Stimulated activated memory B cell treated with anti-CD40 and anti-IgM and Interleukin-4, amounts not matched to agents 10 μg/mL and 1 μg/mL and 100 μg/mL, for 72 hours (primary cell): ENCODE measurements at regions not wholly inside any gene's neighbourhood (a gene's known extent, or its start where the extent isn't known, plus 50 kb on each side); places are given as distances from the start of the nearest gene placed in this dataset.

Experiments
- ATAC-seq: fragments of 150-1000 bp; cut with Tn5 transposase; 2 replicates; pipeline ENCODE4 v1.10.0; 2021
- H3K27ac Mint-ChIP-seq: one replicate; pipeline ENCODE4 v1.8.0; 2022; ENCODE audit warnings: mild to moderate bottlenecking, mixed read lengths
- H3K27me3 Mint-ChIP-seq: one replicate; pipeline ENCODE4 v1.8.0; 2022; ENCODE audit warnings: mixed read lengths
- H3K36me3 Mint-ChIP-seq: one replicate; pipeline ENCODE4 v1.8.0; 2022; ENCODE audit warnings: mixed read lengths
- H3K4me1 Mint-ChIP-seq: one replicate; pipeline ENCODE4 v1.8.0; 2022; ENCODE audit warnings: mixed read lengths
- H3K4me3 Mint-ChIP-seq: one replicate; pipeline ENCODE4 v1.8.0; 2022; ENCODE audit warnings: mild to moderate bottlenecking, moderate library complexity, mixed read lengths
- H3K9me3 Mint-ChIP-seq: one replicate; pipeline ENCODE4 v1.8.0; 2022; ENCODE audit warnings: mixed read lengths

DNA sequence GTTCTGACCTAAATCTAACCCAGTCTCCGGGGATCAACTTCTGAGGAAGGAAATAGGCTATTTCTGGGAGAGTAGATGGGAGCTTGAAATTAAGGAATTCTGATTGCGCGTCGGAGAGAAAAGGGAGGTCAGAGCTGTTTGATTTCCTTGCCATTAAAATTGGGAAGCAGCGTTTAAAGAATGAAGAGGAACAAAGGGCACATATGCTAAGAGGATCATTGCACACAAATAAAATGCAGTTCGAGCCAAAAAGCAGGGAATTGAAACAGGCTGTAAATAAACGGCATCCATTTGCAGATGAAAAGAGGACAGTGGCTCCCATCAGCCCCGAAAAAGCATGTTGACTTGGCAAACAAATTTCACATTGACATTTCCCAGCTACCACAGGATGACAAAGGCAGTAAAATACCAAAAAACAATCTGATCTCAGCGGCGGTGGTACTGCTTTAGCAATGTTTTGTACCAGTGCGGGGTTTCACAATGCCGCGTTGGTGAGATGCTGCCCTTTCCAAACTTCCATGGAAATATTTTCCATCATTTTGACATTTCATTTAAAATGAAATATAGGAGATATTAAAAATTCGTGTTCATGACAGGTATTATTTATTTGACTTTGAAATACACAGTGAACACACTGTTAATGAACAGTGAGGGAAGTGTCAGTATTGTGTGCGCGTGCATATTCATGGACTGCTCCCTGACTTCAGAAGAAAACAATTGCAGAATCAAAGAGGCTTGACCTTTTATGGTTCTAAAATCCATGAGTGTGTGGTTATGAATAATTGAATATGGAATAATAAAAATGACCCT is 108.8 kb downstream of the SQOR start:
- Mint-ChIP-seq H3K36me3 (no peaks in the 10 kb centered on the region), H3K27ac (no peak overlapping the region), H3K4me3 (no peak overlapping the region), H3K4me1 (no peaks in the 10 kb centered on the region), H3K9me3 (peaks cover 4% of the 10 kb centered on the region), H3K27me3 (peaks cover 28% of the 10 kb centered on the region)
- ATAC-seq, result no peak

DNA sequence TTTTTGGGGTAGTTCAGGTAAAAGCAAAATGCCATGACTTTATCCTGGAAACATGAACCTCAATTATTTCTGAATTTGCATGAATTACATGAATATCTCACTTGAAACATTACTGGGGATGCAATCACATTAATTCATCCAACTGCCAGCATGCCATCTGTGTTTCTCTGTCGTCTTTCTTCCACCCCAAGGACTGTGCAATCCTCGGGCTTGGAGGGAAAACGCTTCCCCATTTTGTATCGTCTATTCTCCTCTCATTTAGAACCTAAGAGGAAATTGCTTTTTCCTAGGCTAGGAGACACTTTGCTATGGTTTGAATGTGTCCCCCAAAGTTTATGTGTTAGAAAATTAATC is 109.4 kb downstream of the SQOR start:
- Mint-ChIP-seq H3K27me3 (peaks cover 34% of the 10 kb centered on the region), H3K4me1 (no peaks in the 10 kb centered on the region), H3K4me3 (no peak overlapping the region), H3K27ac (no peak overlapping the region), H3K36me3 (no peaks in the 10 kb centered on the region), H3K9me3 (peaks cover 4% of the 10 kb centered on the region)
- no peak for ATAC-seq

DNA sequence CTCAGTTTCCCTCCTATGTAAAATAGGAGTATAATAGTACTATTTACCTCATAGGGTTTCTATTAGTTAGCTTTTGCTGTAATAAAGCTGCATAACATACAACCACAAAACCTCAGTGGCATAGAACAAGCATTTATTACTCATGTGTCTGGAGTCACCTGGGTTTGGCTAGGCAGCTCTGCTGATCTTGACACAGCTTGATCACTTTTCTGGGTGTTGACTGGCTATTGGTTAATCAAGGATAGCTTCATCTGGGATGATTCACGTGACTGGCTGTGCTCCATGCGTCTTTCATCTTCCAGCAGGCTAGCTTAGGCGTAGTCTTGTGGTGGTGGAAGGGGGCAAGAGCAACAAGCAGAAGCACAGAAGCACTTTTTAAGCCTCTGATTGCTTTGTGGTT is 112.6 kb downstream of the SQOR start:
- Mint-ChIP-seq H3K27ac (no peak overlapping the region), H3K9me3 (no peaks in the 10 kb centered on the region), H3K4me1 (no peaks in the 10 kb centered on the region), H3K36me3 (no peaks in the 10 kb centered on the region), H3K27me3 (peaks cover 29% of the 10 kb centered on the region), H3K4me3 (no peak overlapping the region)
- ATAC-seq, result no peak

DNA sequence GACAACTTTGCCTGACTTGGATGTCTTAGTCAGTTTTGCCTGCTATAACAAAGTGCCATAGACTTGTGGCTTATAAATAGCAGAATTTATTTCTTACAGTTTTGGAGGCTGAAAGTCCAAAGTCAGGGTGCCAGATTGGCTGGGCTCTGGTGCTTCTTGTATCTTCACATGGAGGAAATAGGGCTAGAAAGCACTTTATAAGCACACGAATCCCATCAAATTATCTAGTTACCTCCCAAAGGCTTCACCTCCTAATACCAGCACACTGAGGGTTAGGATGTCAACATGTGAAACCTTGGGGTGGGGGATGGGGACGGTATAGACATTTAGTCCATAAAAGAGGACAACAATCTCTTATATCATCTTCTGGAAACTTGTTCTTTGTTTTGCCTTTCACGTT is 116.8 kb downstream of the SQOR start:
- no peaks in the 10 kb centered on the region for H3K4me1 Mint-ChIP-seq
- no peak for ATAC-seq
- H3K4me3 Mint-ChIP-seq, result no peak overlapping the region
- H3K9me3 Mint-ChIP-seq, result no peaks in the 10 kb centered on the region
- peaks cover 22% of the 10 kb centered on the region for H3K27me3 Mint-ChIP-seq
- H3K27ac Mint-ChIP-seq, result no peak overlapping the region
- H3K36me3 Mint-ChIP-seq, result no peaks in the 10 kb centered on the region

DNA sequence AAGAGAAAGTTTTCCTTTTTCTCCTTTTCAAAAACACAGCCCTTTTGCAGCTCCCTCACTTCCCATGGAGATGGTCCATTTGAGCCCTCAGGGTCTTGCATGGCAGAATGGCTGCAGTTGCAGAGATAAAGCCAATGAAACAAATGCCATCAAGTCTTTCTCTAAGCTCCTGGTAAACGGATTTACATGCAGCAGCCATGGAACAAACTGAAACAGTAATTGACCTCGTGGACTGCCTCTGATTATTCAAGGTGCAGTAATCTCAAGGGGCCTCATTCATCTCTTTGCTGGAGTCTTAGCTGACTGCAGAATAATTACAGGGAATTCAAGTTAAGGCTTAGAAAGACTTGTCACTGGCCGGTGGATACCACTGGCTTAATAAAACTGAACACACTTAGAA is 125.1 kb downstream of the SQOR start:
- ATAC-seq, result no peak
- Mint-ChIP-seq H3K27ac (no peak overlapping the region), H3K27me3 (peaks cover 56% of the 10 kb centered on the region), H3K36me3 (no peaks in the 10 kb centered on the region), H3K4me1 (no peaks in the 10 kb centered on the region), H3K9me3 (no peaks in the 10 kb centered on the region), H3K4me3 (no peak overlapping the region)

DNA sequence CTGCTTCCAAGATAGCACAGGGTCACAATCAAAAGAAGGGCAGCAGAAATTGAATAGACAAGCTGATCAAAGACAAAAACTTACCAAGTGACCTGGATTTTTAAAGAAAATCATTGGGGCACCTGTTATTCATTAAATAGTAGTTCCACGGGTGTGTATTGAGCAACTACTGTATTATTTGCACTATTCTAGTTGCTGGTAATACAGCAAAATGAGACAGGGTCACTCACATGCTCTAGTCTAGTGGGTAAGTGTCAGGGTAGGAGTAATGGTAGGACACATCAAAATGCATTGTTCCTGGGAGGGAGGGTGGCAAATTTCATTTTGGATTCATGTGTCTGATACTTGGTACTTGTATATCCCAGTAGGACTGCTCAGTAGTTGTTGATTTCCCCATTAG is 127.9 kb downstream of the SQOR start:
- ATAC-seq, result no peak
- Mint-ChIP-seq H3K27ac (no peak overlapping the region), H3K27me3 (peaks cover 33% of the 10 kb centered on the region), H3K4me3 (no peak overlapping the region), H3K4me1 (no peaks in the 10 kb centered on the region), H3K9me3 (no peaks in the 10 kb centered on the region), H3K36me3 (no peaks in the 10 kb centered on the region)

DNA sequence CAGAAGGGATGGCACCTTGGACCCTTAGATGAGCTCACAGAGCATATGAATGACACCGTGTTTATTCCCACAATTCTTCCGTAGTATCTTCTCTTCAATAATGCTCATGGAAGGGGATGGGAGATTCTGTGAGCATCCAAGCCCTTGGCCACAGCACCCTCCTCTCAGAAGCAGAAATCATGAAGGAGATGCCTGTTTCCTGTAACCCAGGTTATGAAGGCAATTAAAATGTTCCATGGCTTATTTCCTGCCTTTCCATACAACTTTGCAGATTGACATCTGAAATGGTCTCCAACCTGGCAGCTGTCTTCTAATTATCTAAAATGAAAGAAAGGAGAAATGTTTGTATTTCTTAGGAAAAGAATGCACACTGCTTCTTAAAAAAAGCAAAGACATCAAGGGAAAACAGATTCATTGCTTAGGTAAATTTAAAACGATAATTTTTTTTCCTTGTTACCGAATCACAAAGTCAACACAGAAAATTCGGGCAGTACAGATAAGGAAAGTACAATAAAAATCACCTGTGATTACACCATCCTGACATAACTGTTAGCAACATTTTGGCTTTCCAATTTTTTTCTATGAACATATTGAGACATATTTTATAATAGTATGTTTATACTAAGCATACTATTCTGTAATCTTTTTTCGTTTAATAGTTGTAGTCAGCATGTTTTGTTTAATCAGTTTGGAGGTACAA is 128.5 kb downstream of the SQOR start:
- Mint-ChIP-seq H3K36me3 (no peaks in the 10 kb centered on the region), H3K4me1 (no peaks in the 10 kb centered on the region), H3K9me3 (no peaks in the 10 kb centered on the region), H3K27me3 (peaks cover 31% of the 10 kb centered on the region), H3K27ac (no peak overlapping the region), H3K4me3 (no peak overlapping the region)
- ATAC-seq, result no peak

DNA sequence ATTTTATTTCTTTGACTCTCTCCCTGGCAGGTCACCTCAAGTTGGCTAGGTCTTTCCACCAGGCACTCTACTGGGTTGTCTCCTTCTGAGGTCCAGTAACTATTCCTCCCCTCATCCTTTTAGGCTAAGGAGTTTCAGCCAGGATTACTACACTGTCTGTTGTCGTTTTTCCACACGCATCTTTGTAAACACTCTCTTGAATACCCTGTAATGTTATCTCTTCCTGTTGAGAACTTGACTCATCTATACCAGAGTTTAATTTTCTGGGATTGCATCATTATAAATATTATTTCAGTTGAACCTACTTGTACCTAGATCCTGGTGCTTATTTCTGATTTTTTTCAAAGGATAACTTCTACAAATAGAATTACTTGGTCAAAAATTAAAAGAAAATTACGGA is 138.3 kb downstream of the SQOR start:
- Mint-ChIP-seq H3K36me3 (no peaks in the 10 kb centered on the region), H3K4me3 (no peak overlapping the region), H3K4me1 (no peaks in the 10 kb centered on the region), H3K9me3 (peaks cover 5% of the 10 kb centered on the region), H3K27ac (no peak overlapping the region), H3K27me3 (peaks cover 18% of the 10 kb centered on the region)
- no peak for ATAC-seq

DNA sequence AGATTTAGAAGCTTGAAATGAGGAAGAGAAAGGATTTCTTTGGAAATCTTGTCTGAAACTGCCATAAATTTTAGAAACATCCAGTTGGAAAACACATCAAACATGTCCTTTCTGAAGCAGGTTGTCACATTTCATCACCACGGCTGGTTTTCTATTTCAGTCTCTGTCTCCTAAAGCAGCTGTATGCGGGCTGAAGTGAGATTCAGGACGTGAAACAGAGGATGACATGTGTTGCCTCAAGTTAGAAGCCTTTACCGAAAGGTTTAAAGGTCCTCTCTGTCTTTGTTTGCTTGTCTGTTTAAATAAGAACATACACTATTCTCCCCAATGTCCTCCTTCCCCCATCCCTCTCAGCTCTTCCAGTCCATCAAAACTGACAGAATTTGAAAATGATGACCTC is 141.9 kb downstream of the SQOR start:
- no peak overlapping the region for H3K4me3 Mint-ChIP-seq
- ATAC-seq, result no peak
- peaks cover 29% of the 10 kb centered on the region for H3K27me3 Mint-ChIP-seq
- no peaks in the 10 kb centered on the region for H3K36me3 Mint-ChIP-seq
- peaks cover 5% of the 10 kb centered on the region for H3K9me3 Mint-ChIP-seq
- H3K27ac Mint-ChIP-seq, result no peak overlapping the region
- H3K4me1 Mint-ChIP-seq, result no peaks in the 10 kb centered on the region

DNA sequence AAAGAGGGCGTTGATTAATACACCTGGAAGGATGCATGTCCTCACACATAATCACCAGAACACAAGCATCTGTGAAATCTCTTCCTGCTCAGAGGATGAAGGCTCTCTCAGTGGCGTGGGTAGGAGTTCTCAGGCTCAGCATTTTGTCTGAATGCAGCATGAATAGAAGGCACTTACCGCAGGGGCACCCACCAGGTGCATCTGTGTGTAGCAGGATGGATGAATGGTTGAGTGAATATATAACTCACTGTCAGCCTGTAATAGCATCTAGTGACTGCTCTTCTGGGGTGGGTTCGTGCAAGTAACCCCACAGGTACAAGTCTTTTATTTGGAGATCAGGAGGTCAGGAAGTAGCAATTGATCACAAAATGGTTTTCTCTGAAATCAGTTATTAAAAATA is 143.0 kb downstream of the SQOR start:
- no peak overlapping the region for H3K27ac Mint-ChIP-seq
- H3K4me1 Mint-ChIP-seq, result no peaks in the 10 kb centered on the region
- no peak overlapping the region for H3K4me3 Mint-ChIP-seq
- ATAC-seq, result no peak
- H3K27me3 Mint-ChIP-seq, result peaks cover 35% of the 10 kb centered on the region
- H3K9me3 Mint-ChIP-seq, result peaks cover 5% of the 10 kb centered on the region
- H3K36me3 Mint-ChIP-seq, result no peaks in the 10 kb centered on the region

DNA sequence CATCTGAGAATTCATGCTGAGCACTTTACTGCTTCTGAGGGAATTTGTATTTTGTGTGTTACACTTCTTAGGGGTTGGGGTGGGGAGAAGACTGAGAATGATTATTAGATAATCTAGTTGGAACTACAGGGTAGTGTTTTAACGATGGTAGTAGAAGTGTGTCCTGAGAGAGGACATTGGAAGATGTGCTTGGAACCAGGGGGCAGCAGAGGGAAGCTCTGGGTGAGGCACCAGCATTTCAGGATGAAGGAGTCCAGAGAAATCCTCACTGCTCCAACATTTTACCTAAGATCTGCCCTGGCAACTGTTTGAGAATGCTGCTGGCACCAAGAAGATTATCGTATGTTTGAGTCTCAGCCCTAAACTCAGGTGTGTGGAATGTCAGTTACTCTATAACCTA is 145.5 kb downstream of the SQOR start:
- Mint-ChIP-seq H3K4me3 (no peak overlapping the region), H3K27me3 (peaks cover 39% of the 10 kb centered on the region), H3K9me3 (peaks cover 3% of the 10 kb centered on the region), H3K27ac (no peak overlapping the region), H3K4me1 (no peaks in the 10 kb centered on the region), H3K36me3 (no peaks in the 10 kb centered on the region)
- ATAC-seq, result no peak

DNA sequence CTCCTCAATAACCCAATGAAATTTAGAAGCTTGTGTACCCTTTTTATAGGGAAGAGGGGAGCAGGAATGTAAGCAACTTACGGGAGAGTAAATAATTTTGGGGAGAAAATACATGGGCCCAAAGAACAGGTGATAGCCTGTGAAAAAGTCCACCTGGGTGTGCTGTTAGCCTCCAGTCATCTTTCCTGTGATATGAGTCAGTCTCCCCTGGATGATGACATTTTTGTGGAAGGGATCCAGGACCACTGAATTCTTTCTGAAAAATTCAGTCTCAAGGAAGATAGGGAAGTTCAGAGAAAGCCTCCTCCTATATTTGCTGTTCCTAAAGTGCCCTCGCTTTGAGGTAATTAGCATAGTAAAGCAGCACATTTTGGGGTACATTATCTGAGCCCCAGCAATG is 149.8 kb downstream of the SQOR start:
- ATAC-seq, result no peak
- Mint-ChIP-seq H3K4me1 (no peaks in the 10 kb centered on the region), H3K36me3 (no peaks in the 10 kb centered on the region), H3K27me3 (peaks cover 21% of the 10 kb centered on the region), H3K27ac (no peak overlapping the region), H3K9me3 (no peaks in the 10 kb centered on the region), H3K4me3 (no peak overlapping the region)

DNA sequence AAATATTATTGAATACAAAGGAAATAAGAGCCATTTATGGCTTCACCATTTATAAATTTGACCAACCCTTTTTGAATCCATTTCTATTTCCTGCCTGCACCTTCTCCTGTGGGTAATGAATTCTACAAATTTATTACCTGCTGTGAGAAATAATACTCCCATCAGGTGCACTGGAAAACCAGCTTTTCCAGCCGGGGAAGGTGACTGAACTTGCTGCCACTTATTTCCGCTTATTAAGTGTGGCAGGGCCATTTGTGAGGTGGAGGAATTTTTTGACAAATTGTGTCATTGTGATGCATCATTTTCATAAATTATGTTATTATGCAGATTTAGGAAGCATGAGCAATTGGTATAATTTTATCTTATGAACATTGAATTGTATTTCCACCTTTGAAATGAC is 151.1 kb downstream of the SQOR start:
- no peak overlapping the region for H3K27ac Mint-ChIP-seq
- peaks cover 14% of the 10 kb centered on the region for H3K27me3 Mint-ChIP-seq
- H3K4me1 Mint-ChIP-seq, result no peaks in the 10 kb centered on the region
- H3K9me3 Mint-ChIP-seq, result no peaks in the 10 kb centered on the region
- ATAC-seq, result no peak
- H3K4me3 Mint-ChIP-seq, result no peak overlapping the region
- no peaks in the 10 kb centered on the region for H3K36me3 Mint-ChIP-seq

DNA sequence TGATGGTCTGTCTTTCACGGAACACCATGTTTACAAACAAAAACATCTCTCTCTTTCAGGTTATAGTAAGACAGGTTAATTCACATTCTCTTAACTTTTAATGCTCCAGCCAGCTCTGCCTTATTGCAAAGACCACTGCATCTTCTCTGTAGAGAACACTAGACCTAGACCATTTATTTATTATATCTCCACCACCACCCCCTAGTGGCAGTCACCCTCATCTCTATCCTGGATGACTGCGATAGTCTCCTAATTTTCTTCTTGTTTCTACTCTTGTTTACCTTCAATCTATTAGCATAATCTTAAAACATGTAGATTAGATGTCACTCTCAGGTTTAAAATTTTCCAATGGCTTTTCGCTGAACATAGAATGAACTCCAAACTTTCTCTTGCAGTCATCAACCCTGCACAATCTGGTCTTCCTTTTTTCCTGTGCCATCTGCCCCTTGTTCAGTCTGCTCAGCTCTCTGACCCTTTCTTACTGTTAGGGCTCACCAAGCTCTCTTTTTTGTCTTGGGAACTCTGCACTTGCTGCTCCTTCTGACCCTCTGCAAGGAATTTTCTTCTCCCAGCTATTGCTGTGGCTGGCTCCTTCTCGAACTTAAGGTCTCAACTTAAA is 155.6 kb downstream of the SQOR start:
- no peak for ATAC-seq
- Mint-ChIP-seq H3K4me3 (no peak overlapping the region), H3K27ac (no peak overlapping the region), H3K27me3 (peaks cover 25% of the 10 kb centered on the region), H3K36me3 (no peaks in the 10 kb centered on the region), H3K4me1 (no peaks in the 10 kb centered on the region), H3K9me3 (no peaks in the 10 kb centered on the region)

DNA sequence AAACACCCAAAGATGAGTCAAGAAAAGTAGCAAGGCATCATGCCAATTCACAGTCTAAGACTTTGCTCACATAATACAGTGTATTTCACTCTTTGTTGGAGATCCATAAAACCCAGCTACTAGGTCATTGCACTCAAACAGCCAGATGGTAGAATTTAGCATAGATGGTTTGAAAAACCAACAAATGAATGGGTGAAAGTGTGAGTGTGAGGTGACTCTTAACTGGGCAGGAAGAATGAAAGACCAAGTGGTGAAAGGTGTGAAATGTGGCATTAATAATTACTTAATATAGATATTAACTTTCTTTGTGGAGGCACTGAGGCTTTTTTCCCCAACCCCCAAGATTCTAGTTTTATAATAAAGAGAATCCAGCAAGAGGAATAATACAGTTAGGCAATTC is 159.5 kb downstream of the SQOR start:
- Mint-ChIP-seq H3K27me3 (peaks cover 25% of the 10 kb centered on the region), H3K36me3 (no peaks in the 10 kb centered on the region), H3K4me3 (no peak overlapping the region), H3K4me1 (no peaks in the 10 kb centered on the region), H3K27ac (no peak overlapping the region), H3K9me3 (no peaks in the 10 kb centered on the region)
- no peak for ATAC-seq
